ENCODE measurements at regions not wholly inside any gene's neighbourhood (a gene's known extent, or its start where the extent isn't known, plus 50 kb on each side); places are given as distances from the start of the nearest gene placed in this dataset.

DNA sequence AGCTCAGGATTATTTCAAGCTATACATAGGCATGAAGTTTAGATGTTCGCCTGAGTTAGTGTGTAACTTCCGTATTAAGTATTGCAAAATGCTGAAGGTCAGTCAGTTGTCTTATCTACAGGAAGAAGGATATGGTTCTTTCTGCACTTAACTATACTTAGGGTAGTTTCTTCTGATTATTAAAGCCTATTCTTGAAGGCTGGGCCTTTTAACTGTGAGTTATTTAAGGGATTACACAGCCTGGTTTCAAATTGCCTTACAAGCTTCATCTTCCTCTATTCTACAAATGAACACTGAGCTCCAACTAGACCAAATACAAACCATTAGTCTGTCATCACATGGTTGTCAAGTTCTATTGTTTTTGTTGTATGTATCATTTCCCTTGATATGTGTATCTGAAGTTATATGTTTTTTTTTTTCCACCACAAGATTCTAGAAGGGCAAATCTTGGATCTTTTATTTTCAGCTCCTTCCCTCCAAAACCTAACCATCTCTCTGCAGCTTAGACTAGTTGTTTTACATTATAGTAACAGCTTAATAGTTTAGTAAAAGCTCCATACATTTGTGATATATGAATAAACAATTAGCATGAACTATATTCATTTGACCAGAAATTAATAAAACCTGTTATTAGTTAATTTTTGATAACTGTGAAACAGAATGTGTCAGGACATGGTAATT, 272.9 kb upstream of the KCNMB2 start:
- no peak for DNase-seq (ENCODE audit: low spot score)

DNA sequence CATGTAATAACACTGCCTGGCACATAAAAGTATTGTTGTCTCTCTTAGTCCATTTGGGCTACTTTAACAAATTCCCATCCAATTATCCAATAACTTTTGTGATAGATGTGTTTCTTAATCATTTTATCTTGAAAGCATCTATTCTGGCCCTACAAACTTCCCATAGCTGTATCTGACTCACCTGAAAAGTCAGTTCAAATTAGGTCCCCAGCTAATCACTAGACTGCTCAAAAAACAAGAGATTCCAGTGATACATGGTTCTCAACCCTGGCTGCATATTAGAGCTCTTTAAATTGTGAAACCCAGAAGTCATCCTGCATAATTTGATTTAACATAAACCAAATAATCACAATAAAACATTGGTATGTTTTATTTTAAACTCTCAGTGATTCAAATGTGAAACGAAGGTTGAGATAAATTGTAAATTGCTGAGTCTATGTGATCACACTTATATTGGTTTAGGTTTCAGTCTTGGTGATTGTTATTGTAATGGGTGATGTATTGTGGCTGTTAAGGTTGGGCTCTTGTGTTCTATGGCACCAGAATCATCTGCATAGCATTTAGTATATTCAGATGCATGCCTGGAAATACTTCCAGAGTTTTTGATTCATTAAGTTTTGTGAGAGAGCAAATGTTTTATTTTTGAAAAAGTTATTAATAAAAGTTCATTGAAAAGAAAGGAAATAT, 268.9 kb upstream of the KCNMB2 start:
- no peak for DNase-seq (ENCODE audit: low spot score)

DNA sequence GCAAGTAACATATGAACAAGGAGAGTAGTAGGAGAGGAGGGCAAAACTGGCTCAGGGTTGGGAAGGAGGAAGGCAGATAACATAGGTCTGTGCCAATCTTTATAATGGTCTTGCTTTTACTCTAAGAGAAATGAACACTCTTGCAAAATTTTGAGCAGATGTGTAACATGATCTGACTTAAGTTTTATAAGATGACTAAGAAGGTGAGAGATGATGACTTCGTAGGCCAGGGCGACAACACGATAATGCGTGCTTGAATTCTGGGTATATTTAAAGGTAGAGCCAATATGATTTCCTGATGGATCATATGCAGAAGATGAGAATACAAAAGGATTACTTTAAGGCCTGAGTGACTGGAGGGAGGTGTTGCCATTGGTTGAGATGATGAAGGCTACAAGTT, 265.4 kb upstream of the KCNMB2 start:
- DNase-seq (ENCODE audit: low spot score) = no peak

DNA sequence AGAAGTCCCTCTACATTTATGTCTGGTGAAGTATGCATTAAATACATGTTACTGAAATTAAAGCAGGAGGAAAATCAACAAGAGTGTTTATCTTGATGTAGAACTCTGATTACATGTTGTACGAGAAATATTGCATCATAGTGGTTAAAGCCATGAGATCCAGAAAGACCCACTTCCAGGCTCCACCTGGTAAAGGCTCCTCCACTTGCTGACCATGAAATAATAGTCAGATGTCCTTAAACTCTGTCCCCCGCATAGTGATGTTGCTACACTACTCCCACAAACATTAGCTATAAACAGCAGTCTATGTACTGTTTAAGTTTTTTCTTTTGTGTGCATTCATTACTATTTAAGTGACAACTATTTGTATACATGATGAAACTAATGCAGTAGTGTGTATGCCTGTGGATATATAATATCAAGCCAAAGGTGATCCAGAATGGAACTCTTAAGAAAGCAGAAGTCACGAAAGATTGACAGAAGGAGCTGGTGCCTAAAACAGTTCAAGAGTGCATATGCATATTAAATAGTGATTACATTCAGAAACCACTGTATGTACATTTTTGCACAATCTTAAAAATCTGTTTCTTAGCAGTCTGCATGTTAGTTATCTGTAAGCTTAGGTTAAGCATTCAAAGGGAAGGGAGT, 264.4 kb upstream of the KCNMB2 start:
- DNase-seq (ENCODE audit: low spot score) = no peak

DNA sequence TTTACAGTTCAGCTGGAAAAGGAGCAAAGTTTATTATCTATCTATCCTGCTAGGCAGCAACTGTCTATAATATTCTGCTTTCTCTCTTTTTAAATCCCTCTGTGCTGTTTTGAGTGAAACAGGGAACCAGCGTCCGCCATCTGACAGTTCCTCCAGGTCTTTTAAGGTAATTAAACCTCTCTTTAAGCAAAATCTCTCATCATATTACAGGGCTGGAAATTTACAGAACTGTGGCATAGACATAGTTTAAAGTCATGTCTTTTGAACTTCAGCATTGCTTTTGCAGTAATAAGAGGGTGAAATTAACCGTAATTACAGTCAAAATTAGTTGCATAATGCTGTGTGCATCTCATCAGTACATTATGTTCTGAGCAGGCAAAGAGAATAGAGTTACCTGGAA, 263.4 kb upstream of the KCNMB2 start:
- no peak for DNase-seq (ENCODE audit: low spot score)

DNA sequence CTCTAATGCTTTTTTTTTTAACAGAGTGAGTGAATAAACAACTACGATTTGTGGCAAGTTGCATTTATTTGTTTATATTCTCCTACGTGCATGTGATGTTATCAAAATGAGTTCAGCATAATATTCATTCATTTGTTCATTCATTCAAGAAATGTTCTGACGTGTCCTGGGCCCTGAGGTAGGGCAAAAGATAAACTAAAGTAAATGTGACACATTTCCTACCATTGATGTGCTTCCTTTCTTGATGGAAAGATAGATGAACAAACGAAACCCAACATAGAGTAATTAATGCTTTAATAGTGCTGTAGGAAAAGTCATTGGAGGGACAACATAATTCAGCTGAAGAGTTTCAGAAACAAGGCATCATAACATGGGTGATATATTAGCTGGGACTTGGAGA, 261.5 kb upstream of the KCNMB2 start:
- no peak for DNase-seq (ENCODE audit: low spot score)

DNA sequence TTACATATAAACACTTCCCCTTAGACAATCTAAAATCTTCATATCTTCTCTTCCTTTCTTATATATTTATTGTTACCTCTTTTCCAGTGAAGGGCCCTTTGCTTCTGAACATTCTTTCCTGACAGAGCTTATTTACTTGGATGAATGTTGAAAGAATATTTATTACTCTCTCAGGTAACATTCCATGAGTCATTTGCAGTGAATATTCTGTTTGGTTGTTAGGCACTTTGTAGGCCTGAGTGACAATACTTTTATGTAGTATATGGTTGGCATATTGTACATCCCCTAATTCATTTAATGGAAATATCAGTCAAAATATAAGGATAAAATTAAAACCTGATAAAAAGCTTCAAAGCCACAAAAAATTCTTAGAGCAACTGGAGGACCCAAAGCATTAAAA, 260.9 kb upstream of the KCNMB2 start:
- DNase-seq (ENCODE audit: low spot score) = no peak

DNA sequence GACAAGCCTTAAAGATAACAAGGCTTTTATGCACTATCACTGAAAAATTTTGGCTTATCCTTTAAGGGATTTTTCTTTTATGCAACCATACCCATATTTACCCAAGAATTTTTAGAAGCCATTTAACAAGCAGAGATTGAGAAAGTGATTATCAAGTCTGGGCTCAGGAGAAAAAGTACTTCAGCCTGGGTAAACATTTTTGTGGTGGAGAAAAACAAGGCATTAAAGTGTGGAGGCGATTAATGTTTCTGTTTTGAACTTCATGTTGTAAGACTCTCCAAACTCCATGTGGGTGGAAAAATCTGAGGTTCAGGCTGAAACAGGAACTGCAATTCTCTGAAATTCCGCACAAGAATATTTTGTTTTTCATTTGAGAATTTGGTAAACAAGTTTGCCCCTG, 260.4 kb upstream of the KCNMB2 start:
- no peak for DNase-seq (ENCODE audit: low spot score)

DNA sequence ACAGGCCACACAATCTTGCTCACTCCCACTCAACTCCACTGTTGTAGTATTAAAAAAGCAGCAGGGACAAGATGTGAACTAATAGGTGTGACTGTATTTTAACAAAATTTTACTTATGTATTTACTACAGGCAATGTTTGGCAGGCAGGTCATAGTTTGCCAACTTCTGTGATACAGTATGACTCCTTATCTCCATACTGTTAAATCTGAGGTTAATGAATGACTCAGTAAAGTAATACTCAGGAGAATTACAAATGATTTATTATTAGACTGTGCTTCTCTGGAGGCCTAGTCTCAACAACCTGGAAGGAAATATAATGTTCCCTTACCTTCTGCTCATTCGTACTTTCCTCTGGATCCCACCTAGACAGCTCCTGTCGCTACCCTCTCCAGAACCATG, 258.6 kb upstream of the KCNMB2 start:
- no peak for DNase-seq (ENCODE audit: low spot score)

DNA sequence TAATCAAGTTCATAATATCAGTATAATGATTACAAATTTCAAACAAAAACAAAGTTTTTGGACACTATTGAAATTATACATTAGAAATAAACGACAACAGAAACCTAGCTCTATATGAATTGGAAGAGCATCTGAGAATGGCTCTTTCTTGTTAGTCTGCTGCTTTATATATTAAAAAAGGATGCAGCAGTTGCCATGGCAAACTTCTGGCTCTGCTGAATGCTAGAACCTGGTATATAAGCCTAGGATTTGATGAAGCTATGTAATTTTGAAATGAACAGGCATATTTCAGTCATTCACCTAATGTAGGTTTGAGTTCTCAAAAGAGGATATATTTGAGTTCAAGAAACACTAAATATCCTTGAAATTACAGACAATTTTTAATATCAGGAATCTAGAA, 252.7 kb upstream of the KCNMB2 start:
- DNase-seq (ENCODE audit: low spot score) = no peak

DNA sequence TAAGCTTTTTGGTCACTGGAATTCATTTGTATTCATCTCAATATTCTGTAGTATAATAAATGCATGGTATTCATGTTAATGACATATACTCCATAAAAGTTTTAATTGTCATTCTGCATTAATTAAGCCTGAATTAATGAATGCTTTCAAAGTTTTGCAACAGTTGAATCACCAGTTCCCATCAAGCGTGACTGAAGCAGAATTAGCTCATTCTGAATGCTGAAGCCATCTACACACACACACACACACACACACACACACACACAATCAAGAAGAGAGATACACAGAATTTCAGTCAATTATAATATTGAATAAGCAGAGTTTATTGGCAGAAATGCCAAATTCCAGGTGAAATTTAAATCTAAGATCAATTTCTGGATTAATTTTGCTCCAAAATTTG, 252.1 kb upstream of the KCNMB2 start:
- DNase-seq (ENCODE audit: low spot score) = no peak

DNA sequence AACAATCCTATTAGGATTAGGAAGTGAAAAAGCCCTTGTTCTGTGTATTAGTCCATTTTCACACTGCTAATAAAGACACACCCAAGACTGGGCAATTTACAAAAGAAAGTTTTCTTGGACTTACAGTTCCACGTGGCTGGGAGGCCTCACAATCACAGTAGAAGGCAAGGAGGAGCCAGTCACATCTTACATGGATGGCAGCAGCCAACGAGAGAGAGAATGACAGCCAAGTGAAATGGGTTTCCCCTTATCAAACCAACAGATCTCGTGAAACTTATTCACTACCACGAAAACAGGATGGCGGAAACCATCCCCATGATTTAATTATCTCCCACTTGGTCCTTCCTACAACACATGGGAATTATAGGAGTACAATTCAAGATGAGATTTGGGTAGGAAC, 248.2 kb upstream of the KCNMB2 start:
- no peak for DNase-seq (ENCODE audit: low spot score)

DNA sequence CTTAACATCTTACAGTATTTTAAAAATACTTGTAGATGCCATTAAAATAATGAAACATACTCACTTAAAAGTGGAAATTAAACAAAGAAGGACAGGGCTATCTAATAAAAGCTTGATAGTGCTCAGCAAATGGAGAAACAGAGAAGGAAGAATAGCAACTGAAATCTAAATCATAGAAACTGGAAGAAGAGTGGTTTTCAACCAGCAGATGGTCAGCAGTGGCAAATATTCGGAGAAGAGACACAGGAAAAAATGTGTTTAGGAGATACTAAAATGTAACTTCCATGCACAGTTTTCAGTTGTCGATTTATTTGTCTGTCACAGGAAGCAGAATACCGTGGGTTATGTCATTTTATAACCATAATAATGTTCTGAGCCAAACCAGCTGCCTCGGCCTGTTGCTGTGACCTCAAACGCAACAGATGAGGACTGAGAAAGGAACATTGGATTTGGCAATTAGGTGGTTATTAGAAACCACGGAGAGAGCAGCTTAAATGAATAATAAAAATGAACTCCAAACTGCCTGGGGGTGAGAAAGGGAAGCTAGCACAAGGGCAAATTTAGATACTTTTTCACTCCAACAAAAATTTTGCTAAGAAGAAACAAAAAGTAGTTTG, 246.6 kb upstream of the KCNMB2 start:
- no peak for DNase-seq (ENCODE audit: low spot score)

DNA sequence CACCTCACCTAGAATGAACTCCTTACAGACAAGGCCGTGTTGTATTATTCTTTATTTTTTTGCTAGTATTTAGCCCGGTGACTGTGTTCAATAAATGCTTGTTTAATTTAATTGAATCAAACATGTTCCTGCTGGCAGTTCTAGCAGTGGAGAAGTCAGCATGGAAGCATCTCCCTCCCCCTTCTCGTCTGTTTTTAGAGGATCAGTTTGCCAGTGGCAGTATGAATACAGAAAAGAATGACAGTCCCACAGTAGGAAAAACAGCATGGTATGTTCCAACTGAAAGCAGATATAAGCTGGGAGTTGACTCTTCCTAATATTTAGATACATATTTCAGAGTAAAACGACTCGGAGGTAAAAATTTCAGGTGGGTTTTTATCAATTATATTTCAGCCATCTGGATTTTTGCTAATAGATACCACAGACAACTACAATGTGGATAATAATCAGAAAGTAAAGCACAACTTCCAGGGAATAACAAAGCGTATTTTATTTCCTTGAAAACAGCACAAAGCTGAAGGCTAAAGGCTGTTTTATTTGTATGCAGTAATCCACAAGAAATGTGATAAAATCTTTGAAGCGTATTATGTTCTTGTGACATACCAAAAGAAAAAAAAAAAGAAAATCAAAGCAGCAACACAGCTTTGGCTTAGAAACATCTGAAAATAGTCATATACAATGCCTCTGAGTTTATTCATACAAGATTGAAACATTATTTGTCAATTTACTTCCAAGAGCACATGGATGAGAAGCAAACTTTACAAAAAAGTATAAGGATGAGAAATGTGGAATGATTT, 244.5 kb upstream of the KCNMB2 start:
- DNase-seq (ENCODE audit: low spot score) = no peak

DNA sequence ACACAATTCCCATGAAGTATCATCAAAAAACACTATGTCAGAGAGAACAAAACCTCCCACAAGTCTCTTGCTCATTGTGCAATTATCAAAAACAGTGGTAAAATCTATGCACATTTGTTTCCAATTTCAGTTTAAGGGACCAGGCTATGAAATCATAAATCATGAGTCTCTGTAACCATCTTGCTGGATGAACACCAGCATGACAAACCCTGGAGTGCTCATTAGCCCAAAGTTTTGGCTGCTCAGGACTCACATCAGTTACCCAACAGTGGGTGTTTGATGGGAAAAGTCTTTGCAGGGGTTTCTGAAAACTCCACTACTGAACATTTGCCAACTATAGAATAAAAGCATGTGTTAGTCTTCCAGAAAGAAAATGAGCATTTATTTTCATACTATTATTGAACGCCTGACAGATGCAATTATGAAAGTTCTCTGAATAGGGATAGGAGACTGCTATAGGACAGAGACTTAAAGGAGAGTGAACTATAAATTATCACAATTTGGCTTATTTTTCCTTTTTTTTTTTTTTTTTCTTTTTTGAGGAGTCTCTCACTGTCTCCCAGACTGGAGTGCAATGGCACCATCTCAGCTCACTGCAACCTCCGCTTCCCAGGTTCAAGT, 240.8 kb upstream of the KCNMB2 start:
- DNase-seq (ENCODE audit: low spot score) = no peak

DNA sequence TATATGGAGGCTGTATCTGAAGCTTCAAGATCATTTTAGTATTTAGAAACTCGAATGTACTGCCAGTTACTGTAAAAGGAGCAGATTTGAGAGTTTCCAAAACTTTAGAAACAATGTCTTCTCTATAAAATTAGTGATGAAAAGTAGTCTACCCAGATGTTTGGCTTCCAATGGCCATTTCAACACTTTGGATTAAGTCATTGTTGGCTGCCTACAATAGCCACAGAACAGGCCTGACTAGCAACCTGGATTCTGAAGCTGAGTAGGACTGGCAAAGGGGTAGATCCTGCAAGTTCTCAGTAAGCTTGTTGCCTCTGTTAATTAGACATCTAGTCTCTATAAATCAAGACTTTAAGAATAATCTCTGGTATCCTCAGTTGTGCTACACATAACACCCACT, 239.0 kb upstream of the KCNMB2 start:
- DNase-seq (ENCODE audit: low spot score) = no peak

DNA sequence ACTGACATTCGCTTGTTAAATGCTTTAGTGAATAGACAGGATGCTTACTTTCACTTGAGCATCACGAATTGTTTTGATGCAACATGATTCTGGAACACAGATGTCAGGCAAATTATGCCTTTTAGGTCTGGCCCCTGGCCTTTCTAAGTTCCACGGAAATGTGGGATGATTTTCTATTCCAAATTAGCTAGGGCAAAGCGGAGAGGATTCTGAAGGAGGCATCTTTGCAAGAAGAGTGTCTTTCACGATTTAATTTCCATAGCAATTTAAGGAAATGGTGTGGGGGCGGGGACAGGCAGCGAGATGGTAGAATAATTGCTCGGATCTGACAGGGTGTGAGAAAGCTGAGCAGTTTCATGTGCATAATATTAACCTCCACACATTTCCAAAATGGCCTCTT, 238.5 kb upstream of the KCNMB2 start:
- DNase-seq (ENCODE audit: low spot score) = no peak

DNA sequence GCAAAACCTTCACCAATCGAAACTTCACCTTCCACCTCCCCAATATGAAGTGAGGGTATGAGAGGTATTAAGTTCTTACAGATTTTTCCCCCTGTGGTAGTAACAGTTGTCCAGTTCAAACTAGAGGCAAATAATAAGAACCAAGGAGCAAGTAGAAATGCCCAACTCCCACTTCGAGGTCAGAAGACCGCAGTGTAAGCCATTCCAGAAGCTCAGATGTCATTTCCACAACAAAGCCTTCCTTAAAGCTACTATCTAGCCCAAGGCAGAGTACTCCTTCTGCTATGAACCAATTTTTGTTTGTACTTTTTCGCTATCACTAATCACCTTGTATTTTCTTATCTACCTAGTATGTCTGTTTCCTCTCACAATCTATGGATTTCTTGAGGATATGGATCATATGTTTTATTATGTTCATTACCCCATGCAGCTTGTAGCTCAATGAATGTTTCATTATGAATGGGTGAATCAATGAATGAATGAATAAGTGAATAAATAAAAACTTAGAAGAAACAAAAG, 235.7 kb upstream of the KCNMB2 start:
- no peak for DNase-seq (ENCODE audit: low spot score)

DNA sequence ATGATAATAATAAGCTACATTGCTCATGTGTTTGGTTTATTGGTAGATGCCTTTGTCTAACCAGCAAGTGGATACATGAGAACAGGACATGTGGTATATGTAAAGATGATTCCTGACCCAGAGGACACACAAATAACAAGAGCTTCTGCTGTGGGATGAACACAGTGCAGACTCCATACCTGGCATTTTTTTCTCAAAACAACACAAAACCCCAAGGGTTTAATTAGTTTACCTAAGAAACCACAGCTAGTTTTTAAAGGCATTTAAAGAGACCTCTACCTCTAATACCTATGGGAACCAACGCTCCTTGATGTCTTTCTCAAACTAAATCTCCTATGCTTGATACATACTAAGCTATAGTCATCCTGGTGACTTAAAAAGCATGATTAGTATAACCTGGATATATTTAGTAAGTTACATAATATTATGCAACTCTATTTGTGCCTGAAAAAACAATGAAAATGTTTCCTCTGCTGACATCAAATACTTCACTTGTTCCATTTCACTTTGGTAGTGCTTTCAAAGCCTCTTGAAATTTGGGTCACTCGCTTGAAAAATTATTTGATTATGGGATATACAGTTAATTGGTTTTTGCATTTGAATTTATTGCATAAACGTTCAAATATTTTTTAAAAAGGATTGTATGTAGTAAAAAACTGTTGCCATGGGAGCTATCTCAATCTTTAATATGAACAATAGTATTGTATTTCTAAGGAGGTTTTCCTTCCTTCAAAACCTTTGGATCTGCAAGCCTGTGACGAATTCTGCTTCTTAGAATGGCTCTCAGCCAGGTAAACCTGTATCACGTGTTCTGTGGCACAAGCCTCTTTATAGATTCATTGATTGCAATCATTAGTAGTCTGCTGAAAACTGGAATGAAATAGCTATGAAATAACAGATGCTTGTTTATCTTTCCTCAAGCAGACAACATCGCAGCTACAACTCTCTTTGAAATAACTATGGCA, 233.0 kb upstream of the KCNMB2 start:
- DNase-seq (ENCODE audit: low spot score) = no peak

DNA sequence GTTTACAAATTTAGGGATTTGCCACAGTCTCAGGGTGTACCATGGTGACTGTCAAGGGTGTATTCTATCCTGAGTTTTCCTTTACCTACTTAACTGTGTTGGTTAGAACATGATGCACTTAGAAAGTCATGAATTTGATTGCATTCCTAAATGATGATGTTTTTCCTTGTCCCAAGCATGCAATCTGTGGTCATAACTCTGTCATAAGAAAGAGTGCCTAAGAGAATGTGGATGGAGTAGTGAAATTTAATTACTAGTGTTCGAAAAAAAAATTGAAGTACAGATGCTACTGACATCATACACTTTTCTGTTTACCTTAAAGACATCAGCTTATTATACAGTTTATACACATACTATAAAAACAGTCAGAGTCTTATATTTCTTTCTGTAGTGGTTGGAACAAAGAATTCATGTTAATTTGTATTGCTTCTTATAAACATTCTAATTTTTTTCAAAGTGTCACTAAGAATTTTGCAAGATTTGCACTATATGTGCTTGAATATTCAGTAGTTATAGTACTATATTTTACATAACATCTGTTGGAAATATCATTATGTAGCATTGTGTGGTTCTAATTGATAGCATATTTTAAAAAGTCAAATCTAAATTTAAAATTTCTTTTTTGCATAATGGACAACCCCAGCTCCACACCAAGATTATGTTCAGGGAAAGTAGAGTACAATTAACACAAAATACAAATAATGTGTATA, 231.3 kb upstream of the KCNMB2 start:
- no peak for DNase-seq (ENCODE audit: low spot score)

All from CD4-positive, alpha-beta T cell treated with Interleukin-2 at 100 ng/mL for 4 hours (primary cell).